Mesothelial cell of epicardium (in vitro differentiated cells): ENCODE measurements at regions not wholly inside any gene's neighbourhood (a gene's known extent, or its start where the extent isn't known, plus 50 kb on each side); places are given as distances from the start of the nearest gene placed in this dataset.

Experiments
- DNase-seq, 2 experiments: peaks; one replicate each; pipeline ENCODE4 v3.0.0; 2021; ENCODE audit warnings: low spot score in 2 of 2; ENCODE audit not compliant: unreplicated experiment in 2 of 2
- H3K27ac Mint-ChIP-seq: 2 replicates; pipeline ENCODE4 v1.8.0; 2021; ENCODE audit warnings: mixed read lengths
- H3K27me3 Mint-ChIP-seq: 2 replicates; pipeline ENCODE4 v1.8.0; 2021; ENCODE audit warnings: low read depth, mixed read lengths
- H3K36me3 Mint-ChIP-seq: 2 replicates; pipeline ENCODE4 v1.8.0; 2021; ENCODE audit warnings: mixed read lengths
- H3K4me1 Mint-ChIP-seq: 2 replicates; pipeline ENCODE4 v1.8.0; 2021; ENCODE audit warnings: mixed read lengths
- H3K4me3 Mint-ChIP-seq: 2 replicates; pipeline ENCODE4 v1.8.0; 2021; ENCODE audit warnings: mild to moderate bottlenecking, moderate library complexity, mixed read lengths
- H3K9me3 Mint-ChIP-seq: 2 replicates; pipeline ENCODE4 v1.8.0; 2021; ENCODE audit warnings: mixed read lengths
- TF ChIP-seq, protein P1 (sequence below): fragments of 200-600 bp; sonication (generic); IDR thresholded peaks from one replicate; pipeline ENCODE4 v1.5.0; 2021; ENCODE audit warnings: antibody characterized with exemption; ENCODE audit not compliant: unreplicated experiment

DNA sequence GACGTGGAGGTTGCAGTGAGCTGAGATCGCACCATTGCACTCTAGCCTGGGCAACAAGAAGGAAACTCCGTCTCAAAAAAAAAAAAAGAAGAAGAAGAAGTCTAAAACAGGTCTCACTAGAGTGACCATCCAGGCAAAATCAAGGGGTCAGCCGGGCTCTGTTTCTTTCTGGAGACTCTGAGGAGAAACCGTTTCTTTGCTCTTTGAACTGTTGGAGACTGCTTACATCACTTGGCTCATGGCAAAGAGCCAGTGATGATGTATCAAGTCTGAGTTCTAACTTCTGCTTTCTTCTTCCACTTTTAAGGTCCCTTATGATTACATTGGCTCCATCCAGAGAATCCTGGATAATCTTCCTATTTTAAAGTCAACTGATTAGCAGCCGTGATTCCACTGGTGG is 306.8 kb downstream of the WDR11 start:
- H3K4me1 Mint-ChIP-seq: peaks cover 6% of the 10 kb centered on the region

DNA sequence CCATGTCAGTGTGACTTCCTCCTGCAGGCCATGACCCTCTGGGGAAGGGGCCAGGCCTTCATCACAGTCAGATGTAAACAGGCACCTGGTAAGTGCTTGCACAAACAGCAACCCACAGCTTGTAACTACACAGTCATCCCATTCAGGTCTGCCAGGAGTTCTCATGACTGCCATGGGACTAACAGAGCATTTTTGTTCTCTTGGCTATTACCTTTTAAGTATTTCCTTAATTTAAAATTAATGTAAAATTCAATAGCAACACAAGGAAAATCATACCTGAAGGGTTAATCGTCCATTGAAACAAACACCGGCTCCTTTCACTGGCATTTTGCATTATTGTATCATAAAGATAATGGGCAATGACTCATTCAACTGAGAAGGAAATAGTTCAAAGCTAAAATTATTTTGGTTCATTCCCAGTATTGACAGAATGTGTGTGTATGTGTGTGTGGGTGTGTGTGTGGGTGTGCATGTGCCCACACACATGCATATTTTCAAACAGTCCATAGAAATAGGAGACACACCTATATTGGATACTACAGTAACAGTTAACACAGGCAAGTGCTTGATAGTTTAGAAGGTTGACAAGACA is 307.9 kb downstream of the WDR11 start:
- Mint-ChIP-seq H3K4me1 (peaks cover 6% of the 10 kb centered on the region), H3K36me3 (no peaks in the 10 kb centered on the region), H3K4me3 (no peak overlapping the region), H3K27me3 (no peaks in the 10 kb centered on the region), H3K9me3 (peaks cover 24% of the 10 kb centered on the region), H3K27ac (no peak overlapping the region)
- TF ChIP-seq, protein P1, sequence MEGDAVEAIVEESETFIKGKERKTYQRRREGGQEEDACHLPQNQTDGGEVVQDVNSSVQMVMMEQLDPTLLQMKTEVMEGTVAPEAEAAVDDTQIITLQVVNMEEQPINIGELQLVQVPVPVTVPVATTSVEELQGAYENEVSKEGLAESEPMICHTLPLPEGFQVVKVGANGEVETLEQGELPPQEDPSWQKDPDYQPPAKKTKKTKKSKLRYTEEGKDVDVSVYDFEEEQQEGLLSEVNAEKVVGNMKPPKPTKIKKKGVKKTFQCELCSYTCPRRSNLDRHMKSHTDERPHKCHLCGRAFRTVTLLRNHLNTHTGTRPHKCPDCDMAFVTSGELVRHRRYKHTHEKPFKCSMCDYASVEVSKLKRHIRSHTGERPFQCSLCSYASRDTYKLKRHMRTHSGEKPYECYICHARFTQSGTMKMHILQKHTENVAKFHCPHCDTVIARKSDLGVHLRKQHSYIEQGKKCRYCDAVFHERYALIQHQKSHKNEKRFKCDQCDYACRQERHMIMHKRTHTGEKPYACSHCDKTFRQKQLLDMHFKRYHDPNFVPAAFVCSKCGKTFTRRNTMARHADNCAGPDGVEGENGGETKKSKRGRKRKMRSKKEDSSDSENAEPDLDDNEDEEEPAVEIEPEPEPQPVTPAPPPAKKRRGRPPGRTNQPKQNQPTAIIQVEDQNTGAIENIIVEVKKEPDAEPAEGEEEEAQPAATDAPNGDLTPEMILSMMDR: no peak
- DNase-seq: no peak

More for the DNA sequence above, 306.8 kb downstream of the WDR11 start:
- H3K36me3 Mint-ChIP-seq: no peaks in the 10 kb centered on the region
- TF ChIP-seq, protein P1: no peak
- no peak overlapping the region for H3K4me3 Mint-ChIP-seq
- no peak for DNase-seq
- H3K9me3 Mint-ChIP-seq: peaks cover 18% of the 10 kb centered on the region
- H3K27ac Mint-ChIP-seq: no peak overlapping the region
- H3K27me3 Mint-ChIP-seq: no peaks in the 10 kb centered on the region

DNA sequence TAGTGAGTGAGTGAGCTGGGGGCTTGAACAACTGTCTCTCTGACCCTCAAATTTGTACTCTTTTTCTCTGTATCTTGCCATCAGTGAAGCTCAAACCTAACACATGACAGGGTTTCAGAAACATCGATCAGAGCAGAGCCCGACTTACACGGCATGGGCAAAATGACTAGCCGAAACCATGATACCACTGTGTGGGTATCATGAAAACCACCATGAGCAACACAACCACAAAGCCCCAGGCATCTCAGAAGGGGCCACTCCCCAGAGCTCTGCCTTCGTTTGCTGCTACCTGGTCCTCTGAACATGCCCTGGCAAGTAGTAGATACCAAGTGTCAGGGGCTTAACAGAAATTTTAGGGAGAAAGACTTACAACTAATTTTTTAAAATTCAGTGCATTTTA is 308.5 kb downstream of the WDR11 start:
- peaks cover 4% of the 10 kb centered on the region for H3K36me3 Mint-ChIP-seq
- TF ChIP-seq, protein P1: no peak
- no peak for DNase-seq
- H3K4me3 Mint-ChIP-seq: no peak overlapping the region
- no peaks in the 10 kb centered on the region for H3K27me3 Mint-ChIP-seq
- H3K4me1 Mint-ChIP-seq: peaks cover 6% of the 10 kb centered on the region
- no peak overlapping the region for H3K27ac Mint-ChIP-seq
- H3K9me3 Mint-ChIP-seq: peaks cover 28% of the 10 kb centered on the region

DNA sequence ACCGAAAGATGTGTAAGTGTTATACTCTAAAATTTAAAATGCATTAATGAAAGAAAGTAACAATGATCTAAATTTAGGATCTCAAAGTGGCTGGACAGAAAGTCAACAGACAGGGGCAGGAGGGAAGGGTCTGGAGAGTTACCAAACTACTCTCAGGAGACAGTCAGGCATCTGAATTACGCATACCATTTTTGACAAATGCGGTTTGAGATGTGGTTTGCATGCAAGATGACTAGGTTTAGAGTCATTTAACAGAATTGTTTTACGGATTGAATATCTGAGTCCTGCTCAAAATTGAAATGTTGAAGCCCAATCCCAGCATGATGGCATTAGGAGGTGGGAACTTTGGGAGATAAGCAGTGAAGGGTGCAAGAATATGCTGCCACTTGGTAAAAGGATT is 314.1 kb downstream of the WDR11 start:
- Mint-ChIP-seq H3K27me3 (no peaks in the 10 kb centered on the region), H3K9me3 (peaks cover 20% of the 10 kb centered on the region), H3K36me3 (peaks cover 4% of the 10 kb centered on the region), H3K27ac (no peak overlapping the region), H3K4me3 (no peak overlapping the region), H3K4me1 (peaks cover 13% of the 10 kb centered on the region)
- no peak for DNase-seq
- TF ChIP-seq, protein P1: no peak

DNA sequence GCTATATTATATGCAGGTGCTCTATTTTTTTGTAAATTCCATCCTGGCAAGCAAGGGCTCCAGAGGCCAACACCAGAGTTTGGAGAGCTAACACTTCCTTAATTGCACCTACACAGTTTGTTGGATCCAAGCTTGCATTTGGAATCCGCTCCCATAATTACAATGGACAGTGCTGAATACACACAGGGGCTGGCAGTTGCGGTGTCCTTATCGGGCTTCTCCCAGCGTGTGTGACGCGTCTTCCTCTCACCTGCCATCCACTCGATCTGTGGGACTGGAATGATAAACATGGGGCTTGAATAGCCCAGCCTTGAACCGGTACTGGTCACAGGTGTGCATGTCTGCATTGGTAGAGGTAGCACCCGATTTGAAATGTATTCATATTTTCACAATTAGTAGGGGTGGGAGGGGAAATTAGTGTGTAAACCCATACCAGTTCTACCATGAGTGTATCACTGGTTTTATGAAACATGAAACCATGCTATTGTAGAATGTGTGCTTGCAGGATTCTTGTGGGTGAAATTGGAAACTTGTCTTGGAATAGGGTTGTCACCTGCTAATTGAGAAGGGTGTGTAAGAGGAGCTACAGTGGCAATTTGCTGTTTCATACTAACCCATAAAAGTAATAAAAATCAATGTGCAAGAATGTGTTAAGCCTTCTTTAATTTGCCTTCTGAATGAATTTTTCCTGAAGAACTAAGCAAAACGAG is 316.5 kb downstream of the WDR11 start:
- Mint-ChIP-seq H3K27me3 (no peaks in the 10 kb centered on the region), H3K4me3 (no peak overlapping the region), H3K36me3 (peaks cover 4% of the 10 kb centered on the region), H3K4me1 (peaks cover 21% of the 10 kb centered on the region), H3K9me3 (peaks cover 18% of the 10 kb centered on the region), H3K27ac (no peak overlapping the region)
- DNase-seq: no peak
- TF ChIP-seq, protein P1: no peak
